ENCODE measurements at regions not wholly inside any gene's neighbourhood (a gene's known extent, or its start where the extent isn't known, plus 50 kb on each side); places are given as distances from the start of the nearest gene placed in this dataset.

DNA sequence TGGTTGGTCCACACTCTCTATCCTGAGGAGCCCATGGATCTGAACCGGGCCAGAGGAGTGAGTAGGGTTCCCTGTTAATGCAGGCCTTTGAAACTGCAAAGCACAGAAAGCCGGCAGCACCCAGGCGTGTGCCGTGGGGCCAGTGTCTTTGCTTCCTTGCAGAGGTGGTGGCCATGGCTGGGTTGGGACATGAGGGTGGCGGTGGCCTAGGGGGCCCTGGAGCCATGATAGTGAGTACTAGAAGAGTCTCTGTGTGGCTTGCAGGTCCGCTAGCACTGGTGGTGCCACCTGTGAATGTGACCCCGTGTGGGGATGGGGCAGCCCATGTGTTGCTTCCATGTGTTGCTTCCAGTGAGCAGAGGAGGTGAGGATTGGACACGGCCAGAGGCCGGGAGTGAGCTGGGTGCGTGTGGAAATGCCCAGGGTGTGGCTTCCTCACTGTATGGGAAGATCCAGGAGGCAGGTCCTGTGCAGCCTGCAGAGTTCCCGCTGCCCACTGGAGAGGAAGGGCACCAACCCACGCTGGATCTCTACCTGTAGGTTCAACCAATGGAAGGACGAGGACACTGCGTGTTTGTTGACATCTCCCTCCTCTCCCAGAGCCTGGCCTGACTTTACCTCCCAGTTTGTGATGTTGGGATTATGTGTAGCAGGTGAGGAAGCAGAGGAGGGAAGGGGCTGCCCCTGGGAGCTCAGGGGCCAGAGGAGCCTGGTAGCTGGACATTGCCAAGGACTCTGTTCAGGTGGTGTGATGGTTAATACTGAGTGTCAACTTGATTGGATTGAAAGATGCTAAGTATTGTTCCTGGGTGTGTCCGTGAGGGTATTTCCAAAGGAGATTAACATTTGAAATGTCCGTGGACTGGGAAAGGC, 796.6 kb downstream of the TBC1D22A start:
- Histone ChIP-seq H3K27me3 (ENCODE audit: control insufficient read depth, insufficient read depth, low read length) (no peaks in the 10 kb centered on the region), H3K36me3 (ENCODE audit: control insufficient read depth, insufficient read depth, low read length) (no peaks in the 10 kb centered on the region), H3K4me3 (ENCODE audit: low read depth, low read length) (no peak overlapping the region)
- TF ChIP-seq, protein P1, sequence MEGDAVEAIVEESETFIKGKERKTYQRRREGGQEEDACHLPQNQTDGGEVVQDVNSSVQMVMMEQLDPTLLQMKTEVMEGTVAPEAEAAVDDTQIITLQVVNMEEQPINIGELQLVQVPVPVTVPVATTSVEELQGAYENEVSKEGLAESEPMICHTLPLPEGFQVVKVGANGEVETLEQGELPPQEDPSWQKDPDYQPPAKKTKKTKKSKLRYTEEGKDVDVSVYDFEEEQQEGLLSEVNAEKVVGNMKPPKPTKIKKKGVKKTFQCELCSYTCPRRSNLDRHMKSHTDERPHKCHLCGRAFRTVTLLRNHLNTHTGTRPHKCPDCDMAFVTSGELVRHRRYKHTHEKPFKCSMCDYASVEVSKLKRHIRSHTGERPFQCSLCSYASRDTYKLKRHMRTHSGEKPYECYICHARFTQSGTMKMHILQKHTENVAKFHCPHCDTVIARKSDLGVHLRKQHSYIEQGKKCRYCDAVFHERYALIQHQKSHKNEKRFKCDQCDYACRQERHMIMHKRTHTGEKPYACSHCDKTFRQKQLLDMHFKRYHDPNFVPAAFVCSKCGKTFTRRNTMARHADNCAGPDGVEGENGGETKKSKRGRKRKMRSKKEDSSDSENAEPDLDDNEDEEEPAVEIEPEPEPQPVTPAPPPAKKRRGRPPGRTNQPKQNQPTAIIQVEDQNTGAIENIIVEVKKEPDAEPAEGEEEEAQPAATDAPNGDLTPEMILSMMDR (IDR thresholded peaks at IDR 0.05; ENCODE audit: insufficient read depth, low read depth, low read length): no peak
- DNase-seq (ENCODE audit: low read depth): no peak
- POLR2A ChIA-PET: no interaction called here
- CTCF ChIA-PET: no interaction called here

DNA sequence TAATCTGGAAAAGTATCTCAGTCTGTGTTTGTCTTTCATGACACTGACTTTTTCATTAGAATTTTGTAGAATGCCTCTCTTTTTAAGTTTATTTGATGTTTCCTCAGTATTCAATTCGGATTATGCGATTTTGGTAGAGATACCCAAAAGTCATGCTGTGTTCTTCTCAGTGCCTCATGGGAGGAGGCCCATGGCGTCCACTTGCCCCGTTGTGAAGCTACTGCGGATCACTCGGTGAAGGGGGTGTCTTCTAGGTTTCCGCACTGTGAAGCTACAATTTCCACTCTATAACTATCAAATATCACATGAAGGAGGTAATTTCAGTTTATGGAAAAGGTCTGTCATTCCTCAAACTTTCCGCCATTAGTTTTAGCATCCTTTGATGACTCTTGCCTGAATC, 794.0 kb downstream of the TBC1D22A start:
- CTCF ChIA-PET: no interaction called here
- no peak for DNase-seq (ENCODE audit: low read depth)
- POLR2A ChIA-PET: no interaction called here
- no peak overlapping the region for H3K4me3 ChIP-seq (ENCODE audit: low read depth, low read length)
- no peaks in the 10 kb centered on the region for H3K36me3 ChIP-seq (ENCODE audit: control insufficient read depth, insufficient read depth, low read length)
- TF ChIP-seq, protein P1 (IDR thresholded peaks at IDR 0.05; ENCODE audit: insufficient read depth, low read depth, low read length): no peak
- H3K27me3 ChIP-seq (ENCODE audit: control insufficient read depth, insufficient read depth, low read length): no peaks in the 10 kb centered on the region

DNA sequence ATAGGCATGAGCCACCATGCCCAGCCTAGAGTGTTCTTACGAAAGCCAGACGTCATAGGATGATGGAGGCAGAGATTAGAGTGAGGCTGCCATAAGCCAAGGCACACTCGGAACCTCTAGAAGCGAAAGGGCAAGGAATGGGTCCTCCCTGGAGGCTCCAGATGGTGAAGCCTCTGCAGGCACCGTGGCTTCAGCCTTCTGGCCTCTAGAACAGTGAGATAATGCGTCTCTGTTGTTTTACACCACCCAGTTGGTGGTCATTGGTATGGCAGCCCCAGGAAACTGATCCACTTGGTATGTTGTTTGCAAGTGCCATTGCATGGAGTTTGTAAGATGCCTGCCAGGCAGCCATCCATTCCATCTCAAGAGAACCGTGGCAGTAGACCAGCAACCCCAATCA, 791.0 kb downstream of the TBC1D22A start:
- Histone ChIP-seq H3K4me3 (ENCODE audit: low read depth, low read length) (no peak overlapping the region), H3K36me3 (ENCODE audit: control insufficient read depth, insufficient read depth, low read length) (no peaks in the 10 kb centered on the region), H3K27me3 (ENCODE audit: control insufficient read depth, insufficient read depth, low read length) (no peaks in the 10 kb centered on the region)
- ChIA-PET CTCF (no interaction called here), POLR2A (no interaction called here)
- TF ChIP-seq, protein P1 (IDR thresholded peaks at IDR 0.05; ENCODE audit: insufficient read depth, low read depth, low read length): no peak
- DNase-seq (ENCODE audit: low read depth): no peak

DNA sequence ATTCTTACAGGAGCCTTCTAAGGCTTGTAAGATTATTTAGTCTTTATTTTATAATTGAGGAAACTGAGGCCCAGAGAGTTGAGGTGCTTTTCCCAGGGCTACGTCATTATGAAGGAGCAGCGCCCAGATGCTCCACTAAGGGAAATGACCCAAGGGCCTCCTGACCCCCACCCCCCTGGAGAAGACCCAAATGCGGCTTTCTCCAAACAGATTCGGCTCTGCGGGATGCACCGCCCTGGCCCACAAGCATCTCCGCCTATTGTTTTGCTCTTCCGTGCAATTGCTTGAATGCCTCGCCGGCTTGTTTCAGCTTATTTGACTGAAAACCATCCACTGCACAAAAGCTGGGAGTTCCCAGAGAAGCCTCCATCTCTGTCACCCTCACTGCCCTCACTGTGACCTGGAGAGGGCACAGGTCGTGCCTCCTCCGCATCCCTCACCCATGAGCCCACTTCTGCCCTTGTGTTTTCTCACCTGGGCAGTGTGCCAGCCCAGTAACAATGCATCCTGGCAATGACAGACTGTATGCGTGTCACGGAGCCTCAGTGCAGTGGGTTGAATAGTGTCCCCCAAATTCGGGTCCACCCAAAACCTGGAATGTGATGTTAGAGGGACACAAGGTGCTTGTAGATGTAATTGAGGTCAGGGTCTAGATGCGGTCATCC, 790.2 kb downstream of the TBC1D22A start:
- TF ChIP-seq, protein P1 (IDR thresholded peaks at IDR 0.05; ENCODE audit: insufficient read depth, low read depth, low read length): no peak

DNA sequence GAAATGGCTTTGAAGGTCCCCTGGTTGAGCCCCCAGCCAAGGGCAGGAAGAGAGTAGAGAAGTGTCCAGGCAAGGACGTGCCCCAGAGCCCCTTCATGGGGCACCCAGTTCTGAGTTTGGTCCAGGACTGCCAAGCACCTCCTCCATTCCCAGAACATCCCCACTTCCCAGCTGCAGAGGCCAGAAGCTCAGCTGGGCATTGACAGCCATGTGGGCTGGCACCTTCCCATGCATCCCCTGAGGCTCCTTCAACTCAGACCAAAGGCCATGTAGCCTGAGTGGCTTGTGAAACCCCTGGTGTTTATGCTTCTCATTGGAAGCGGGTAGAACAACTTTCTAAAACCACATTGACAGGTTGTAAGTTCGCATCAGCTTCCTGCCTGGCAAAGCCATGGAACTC, 789.6 kb downstream of the TBC1D22A start:
- ChIA-PET CTCF (no interaction called here), POLR2A (no interaction called here)
- TF ChIP-seq, protein P1 (IDR thresholded peaks at IDR 0.05; ENCODE audit: insufficient read depth, low read depth, low read length): no peak
- Histone ChIP-seq H3K36me3 (ENCODE audit: control insufficient read depth, insufficient read depth, low read length) (no peaks in the 10 kb centered on the region), H3K4me3 (ENCODE audit: low read depth, low read length) (no peak overlapping the region), H3K27me3 (ENCODE audit: control insufficient read depth, insufficient read depth, low read length) (no peaks in the 10 kb centered on the region)
- no peak for DNase-seq (ENCODE audit: low read depth)

More for the DNA sequence above, 790.2 kb downstream of the TBC1D22A start:
- CTCF ChIA-PET: no interaction called here
- Histone ChIP-seq H3K4me3 (ENCODE audit: low read depth, low read length) (no peak overlapping the region), H3K27me3 (ENCODE audit: control insufficient read depth, insufficient read depth, low read length) (no peaks in the 10 kb centered on the region), H3K36me3 (ENCODE audit: control insufficient read depth, insufficient read depth, low read length) (no peaks in the 10 kb centered on the region)
- POLR2A ChIA-PET: no interaction called here
- DNase-seq (ENCODE audit: low read depth): no peak

Data from BJ (cell line).